Panc1 (cell line): ENCODE measurements at regions not wholly inside any gene's neighbourhood (a gene's known extent, or its start where the extent isn't known, plus 50 kb on each side); places are given as distances from the start of the nearest gene placed in this dataset.

Experiments used
- CTCF ChIP-seq: fragments of 450-650 bp; IDR thresholded peaks from 2 replicates; pipeline ENCODE4 v1.5.1; 2017; ENCODE audit warnings: mild to moderate bottlenecking
- POLR2AphosphoS5 ChIP-seq: IDR thresholded peaks from 2 replicates; pipeline ENCODE4 v1.6.1; 2012; ENCODE audit warnings: mild to moderate bottlenecking, low read depth, low read length, moderate library complexity
- TCF7L2 ChIP-seq: IDR thresholded peaks from 2 replicates; pipeline ENCODE4 v1.6.1; 2011; ENCODE audit warnings: mild to moderate bottlenecking, low read depth, low read length, inconsistent platforms

- TF ChIP-seq CTCF (no peak), POLR2AphosphoS5 (no peak), TCF7L2 (no peak)
These were observed 105.3 kb upstream of the SIX3 start for GRCh38 chr2:44836174-44836573.
